Panc1 (cell line): ENCODE measurements at regions not wholly inside any gene's neighbourhood (a gene's known extent, or its start where the extent isn't known, plus 50 kb on each side); places are given as distances from the start of the nearest gene placed in this dataset.
"Not testable (repeated sequence)": the region's sequence is repeated elsewhere in the genome, so short reads cannot be mapped to it uniquely, and the experiment has no call there.

Experiments
- ATAC-seq: fragments of 200-7000 bp; cut with Tn5 transposase; 2 replicates; pipeline ENCODE4 v1.9.1; 2020; ENCODE audit warnings: mild to moderate bottlenecking, moderate library complexity
- BruUV-seq: library from RNA; stranded (reverse); fragments of 400-500 nt; replicated peaks from 2 replicates; lab custom pipeline; 2021; lab: Mats Ljungman, UMichigan
- CTCF ChIA-PET: fragments of 300-600 bp; sonication (Branson Sonifier 250); formaldehyde crosslinking; loops from one replicate; lab custom pipeline; 2022; ENCODE audit warnings: antibody characterized with exemption; lab: Charles Lee
- POLR2A ChIA-PET: fragments of 300-600 bp; sonication (Branson Sonifier 250); formaldehyde crosslinking; loops from one replicate; lab custom pipeline; 2022; ENCODE audit warnings: antibody characterized with exemption; lab: Charles Lee
- DNase-seq: peaks from one replicate; pipeline ENCODE4 v3.0.0-alpha.2; 2010; ENCODE audit warnings: low read depth, low spot score
- H3K27ac ChIP-seq: 2 replicates; pipeline ENCODE4 v1.5.1; 2011; ENCODE audit warnings: mild to moderate bottlenecking, low read length, inconsistent platforms
- H3K27me3 ChIP-seq: fragments of 200-500 bp; sonication (Bioruptor generic); 2 replicates; pipeline ENCODE4 v1.6.0; 2014; ENCODE audit warnings: low read length, inconsistent platforms; ENCODE audit not compliant: control insufficient read depth, insufficient read depth
- H3K36me3 ChIP-seq: fragments of 200-500 bp; sonication (Bioruptor generic); 2 replicates; pipeline ENCODE4 v1.5.1; 2014; ENCODE audit warnings: inconsistent platforms, mild to moderate bottlenecking, low read length, moderate library complexity; ENCODE audit not compliant: control insufficient read depth, insufficient read depth
- H3K4me1 ChIP-seq: 2 replicates; pipeline ENCODE4 v1.5.1; 2011; ENCODE audit warnings: inconsistent platforms, mild to moderate bottlenecking, low read length, moderate library complexity; ENCODE audit not compliant: control insufficient read depth, insufficient read depth
- H3K4me3 ChIP-seq, 2 experiments: 2 replicates each; pipeline ENCODE4 v1.5.1; 2011 to 2012; ENCODE audit warnings: low read depth in 2 of 2, low read length in 2 of 2, mild to moderate bottlenecking in 2 of 2, inconsistent platforms in 1 of 2, moderate library complexity in 1 of 2
- H3K9me3 ChIP-seq: fragments of 200-500 bp; sonication (Bioruptor generic); 2 replicates; pipeline ENCODE4 v1.5.1; 2014; ENCODE audit warnings: low read depth, mild to moderate bottlenecking, inconsistent platforms, low read length, moderate library complexity; ENCODE audit not compliant: control insufficient read depth, insufficient read depth
- REST ChIP-seq, 2 experiments: IDR thresholded peaks; 2 replicates each; pipeline ENCODE4 v1.6.1; 2011 to 2012; ENCODE audit warnings: low read depth in 2 of 2, control low read depth in 1 of 2, low read length in 1 of 2, mild to moderate bottlenecking in 1 of 2, moderate library complexity in 1 of 2; ENCODE audit not compliant: insufficient read depth in 1 of 2
- TCF7L2 ChIP-seq: IDR thresholded peaks from 2 replicates; pipeline ENCODE4 v1.6.1; 2011; ENCODE audit warnings: mild to moderate bottlenecking, low read depth, low read length, inconsistent platforms
- in situ Hi-C: cut with HindIII; loops from 2 replicates; pipeline ENCODE4 v1.10.0; 2016; ENCODE audit warnings: low sequenced_read_pairs, low pct_unique_long_range_greater_than_20kb
- intact Hi-C: fragments of 100-400 bp; cut with micrococcal nuclease; formaldehyde crosslinking; loops from one replicate; pipeline ENCODE4 v1.10.0; 2022; ENCODE audit not compliant: unreplicated experiment
- TF ChIP-seq, protein P1 (sequence below): fragments of 450-650 bp; IDR thresholded peaks from 2 replicates; pipeline ENCODE4 v1.5.1; 2017; ENCODE audit warnings: mild to moderate bottlenecking

GRCh38 chrX:138777908-138778575, 66.5 kb upstream of the FGF13 start:
- H3K9me3 ChIP-seq, CTCF ChIA-PET, POLR2A ChIA-PET, DNase-seq, H3K27ac ChIP-seq, BruUV-seq, ATAC-seq, H3K4me1 ChIP-seq, in situ Hi-C loops, H3K27me3 ChIP-seq, H3K36me3 ChIP-seq, H3K4me3 ChIP-seq: not testable (repeated sequence)
- intact Hi-C loops = loop anchor here (5.0 to 10.0 kb wide), 3 partner anchors 779 to 1194 kb away; no protein-coding TSS in a partner anchor

GRCh38 chrX:138777230-138777629, 65.7 kb upstream of the FGF13 start:
- POLR2A ChIA-PET = no interaction called here
- in situ Hi-C loops = no loop called here
- no peak for ATAC-seq

DNA sequence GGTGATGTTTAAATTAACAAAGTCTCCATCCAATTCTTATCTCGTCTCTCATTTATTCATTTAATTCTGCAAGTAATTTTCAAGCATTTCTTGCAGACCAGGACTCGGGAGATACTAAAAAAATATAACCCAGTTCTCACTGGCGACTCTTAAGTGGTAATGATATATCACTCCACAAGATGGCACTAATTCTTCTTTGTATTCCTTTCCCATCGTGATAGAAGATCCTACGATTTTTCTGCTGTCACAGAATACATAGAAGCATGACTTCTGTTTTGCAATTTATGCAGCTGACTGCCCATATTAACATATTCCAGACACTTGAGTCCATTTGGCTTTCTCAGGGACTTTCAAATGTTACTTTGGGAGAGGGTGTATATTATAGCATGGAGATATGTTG, 64.0 kb upstream of the FGF13 start:
- DNase-seq (no peak), ATAC-seq (peak; percentile 72; the same call in 1 of the 2 replicates)
- H3K27ac ChIP-seq = no peak overlapping the region
- ChIA-PET CTCF (no interaction called here), POLR2A (no interaction called here)
- in situ Hi-C loops (no loop called here), intact Hi-C loops (loop anchor here (5.0 to 10.0 kb wide), 3 partner anchors 782 to 1197 kb away; no protein-coding TSS in a partner anchor)
- no peak overlapping the region for H3K4me3 ChIP-seq
- TF ChIP-seq, protein P1, sequence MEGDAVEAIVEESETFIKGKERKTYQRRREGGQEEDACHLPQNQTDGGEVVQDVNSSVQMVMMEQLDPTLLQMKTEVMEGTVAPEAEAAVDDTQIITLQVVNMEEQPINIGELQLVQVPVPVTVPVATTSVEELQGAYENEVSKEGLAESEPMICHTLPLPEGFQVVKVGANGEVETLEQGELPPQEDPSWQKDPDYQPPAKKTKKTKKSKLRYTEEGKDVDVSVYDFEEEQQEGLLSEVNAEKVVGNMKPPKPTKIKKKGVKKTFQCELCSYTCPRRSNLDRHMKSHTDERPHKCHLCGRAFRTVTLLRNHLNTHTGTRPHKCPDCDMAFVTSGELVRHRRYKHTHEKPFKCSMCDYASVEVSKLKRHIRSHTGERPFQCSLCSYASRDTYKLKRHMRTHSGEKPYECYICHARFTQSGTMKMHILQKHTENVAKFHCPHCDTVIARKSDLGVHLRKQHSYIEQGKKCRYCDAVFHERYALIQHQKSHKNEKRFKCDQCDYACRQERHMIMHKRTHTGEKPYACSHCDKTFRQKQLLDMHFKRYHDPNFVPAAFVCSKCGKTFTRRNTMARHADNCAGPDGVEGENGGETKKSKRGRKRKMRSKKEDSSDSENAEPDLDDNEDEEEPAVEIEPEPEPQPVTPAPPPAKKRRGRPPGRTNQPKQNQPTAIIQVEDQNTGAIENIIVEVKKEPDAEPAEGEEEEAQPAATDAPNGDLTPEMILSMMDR = peak; percentile 59; the same call in 1 of the 2 replicates
- no peak for TF ChIP-seq REST (IDR thresholded peaks at IDR 0.05; ENCODE audit: insufficient read depth in 1 of 2, low read depth in 2 of 2, low read length in 1 of 2)
- no peaks in the 10 kb centered on the region for H3K36me3 ChIP-seq
- H3K9me3 ChIP-seq = no peaks in the 10 kb centered on the region
- no peaks in the 10 kb centered on the region for H3K4me1 ChIP-seq
- no peaks in the 10 kb centered on the region for H3K27me3 ChIP-seq
- no TSS peak for BruUV-seq

More at GRCh38 chrX:138777230-138777629, 65.7 kb upstream of the FGF13 start:
- Histone ChIP-seq H3K4me3 (no peak overlapping the region), H3K36me3 (no peaks in the 10 kb centered on the region), H3K27me3 (no peaks in the 10 kb centered on the region), H3K4me1 (no peaks in the 10 kb centered on the region), H3K27ac (no peak overlapping the region), H3K9me3 (no peaks in the 10 kb centered on the region)
- no TSS peak for BruUV-seq
- CTCF ChIA-PET = no interaction called here
- intact Hi-C loops = loop anchor here (5.0 to 10.0 kb wide), 3 partner anchors 780 to 1195 kb away; no protein-coding TSS in a partner anchor
- TF ChIP-seq, protein P1 = peak; percentile 31; the same call in 1 of the 2 replicates
- no peak for TF ChIP-seq TCF7L2
- DNase-seq = no peak
